GM19452 (cell line): ENCODE measurements at regions not wholly inside any gene's neighbourhood (a gene's known extent, or its start where the extent isn't known, plus 50 kb on each side); places are given as distances from the start of the nearest gene placed in this dataset.
"Not testable (repeated sequence)": the region's sequence is repeated elsewhere in the genome, so short reads cannot be mapped to it uniquely, and the experiment has no call there.

Experiments used
- ATAC-seq: cut with Tn5 transposase; IDR thresholded peaks from one replicate; pipeline ENCODE4 v1.9.1; 2021; ENCODE audit not compliant: unreplicated experiment

DNA sequence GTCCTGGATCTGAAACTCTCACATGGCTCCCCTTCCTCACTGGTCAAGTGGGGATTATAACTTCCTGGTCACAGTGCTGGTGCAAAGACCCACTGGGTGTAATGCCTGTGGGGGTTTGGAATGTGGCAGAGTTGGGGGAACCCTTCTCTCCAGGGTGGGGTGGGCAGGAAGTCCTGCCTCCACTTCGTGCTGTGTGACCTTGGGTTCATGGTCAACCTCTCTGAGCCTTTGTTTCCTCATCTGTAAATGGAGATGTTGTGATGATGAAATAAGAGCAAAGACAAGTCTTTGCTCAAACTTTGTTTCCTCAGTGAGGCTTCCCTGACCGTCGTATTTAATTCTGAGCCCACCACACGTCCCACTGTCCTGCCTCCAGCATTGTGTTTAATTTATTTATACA is 564.7 kb downstream of the PTPRU start:
- ATAC-seq, result no peak

DNA sequence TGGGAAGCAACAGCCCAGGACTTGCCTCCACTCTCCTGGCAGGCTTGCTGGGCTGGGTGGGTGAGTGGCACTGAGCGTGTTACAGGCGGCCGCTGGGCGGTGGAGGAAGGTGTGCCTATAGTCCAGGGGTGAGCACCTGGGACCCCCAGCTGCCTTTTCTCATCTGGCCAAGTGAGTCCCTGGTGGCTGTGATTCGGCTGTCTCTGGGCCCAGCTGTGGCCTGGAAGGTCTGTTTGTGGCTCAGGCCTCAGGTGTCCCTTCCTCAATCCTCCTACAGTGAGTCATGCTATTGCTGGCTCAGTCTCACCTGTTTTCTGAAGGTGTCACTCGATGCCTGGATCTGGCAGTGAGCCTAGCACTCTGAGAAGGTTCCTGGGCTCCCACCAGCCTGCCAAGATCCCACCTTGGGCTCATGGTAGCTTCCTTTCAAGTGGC is 564.2 kb downstream of the PTPRU start:
- no peak for ATAC-seq

DNA sequence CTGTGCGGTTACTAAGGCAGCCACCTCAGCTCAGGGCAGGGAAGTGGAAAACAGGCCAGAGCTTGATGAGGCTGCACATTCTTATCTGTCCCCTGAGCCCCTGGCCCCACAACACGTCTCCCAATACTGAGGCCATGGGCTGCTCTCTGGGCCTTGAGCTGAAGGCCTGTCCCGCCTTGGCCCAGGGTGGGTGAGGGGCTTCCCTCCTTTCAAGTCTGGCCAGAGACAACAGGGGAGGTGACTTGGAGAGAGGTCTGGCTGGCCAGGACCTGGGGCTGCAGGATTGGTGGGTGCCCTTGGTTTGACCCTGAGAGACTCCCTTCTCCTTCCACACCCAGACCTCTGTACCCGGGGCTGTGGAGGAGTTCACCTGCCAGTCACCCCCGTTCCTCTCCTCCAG is 563.8 kb downstream of the PTPRU start:
- ATAC-seq, result no peak

DNA sequence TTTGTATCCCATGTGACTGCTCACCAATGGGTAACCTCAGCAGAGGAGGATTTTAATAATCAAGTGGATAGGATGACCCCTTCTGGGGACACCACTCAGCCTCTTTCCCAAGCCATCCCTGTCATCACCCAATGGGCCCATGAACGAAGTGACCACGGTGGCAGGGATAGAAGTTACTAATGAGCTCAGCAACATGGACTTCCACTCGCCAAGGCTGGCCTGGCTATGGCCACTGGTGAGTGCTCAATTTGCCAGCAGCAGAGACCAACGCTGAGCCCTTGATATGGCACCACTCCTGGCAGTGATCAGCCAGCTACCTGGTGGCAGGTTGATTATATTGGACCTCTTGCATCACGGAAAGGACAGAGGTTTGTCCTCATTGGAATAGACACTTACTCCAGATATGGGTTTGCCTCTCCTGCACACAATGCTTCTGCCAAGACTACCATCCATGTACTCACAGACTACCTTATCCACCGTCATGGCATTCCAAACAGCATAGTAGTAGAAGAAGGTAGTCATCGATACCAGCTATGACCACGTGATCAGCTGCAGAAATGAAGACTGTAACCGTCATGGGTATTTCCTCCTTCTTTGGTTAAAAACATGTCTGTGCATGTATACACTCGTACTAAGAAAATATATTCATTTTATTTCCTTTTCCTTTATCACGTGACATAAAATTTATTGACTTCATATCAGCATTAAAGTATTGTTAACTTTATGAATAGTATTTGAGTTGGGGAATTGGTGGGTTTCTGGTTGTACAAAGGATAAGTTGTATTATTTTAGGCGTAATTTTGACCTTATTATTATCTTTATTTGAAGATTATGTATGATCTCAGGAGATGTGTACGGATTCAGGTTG is 562.6 kb downstream of the PTPRU start:
- ATAC-seq, result no peak

DNA sequence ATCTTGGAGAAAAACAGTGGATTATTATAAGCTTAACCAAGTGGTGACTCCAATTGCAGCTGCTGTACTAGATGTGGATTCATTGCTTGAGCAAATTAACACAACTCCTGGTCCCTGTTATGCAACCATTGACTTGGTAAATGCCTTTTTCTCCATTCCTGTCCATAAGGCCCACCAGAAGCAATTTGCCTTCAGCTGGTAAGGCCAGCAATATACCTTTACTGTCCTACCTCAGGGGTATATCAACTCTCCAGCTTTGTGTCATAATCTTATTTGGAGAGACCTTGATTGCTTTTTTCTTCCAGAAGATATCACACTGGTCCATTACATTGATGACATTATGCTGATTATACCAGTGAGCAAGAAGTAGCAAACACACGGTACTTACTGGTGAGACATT is 560.8 kb downstream of the PTPRU start:
- ATAC-seq, result not testable (repeated sequence)

DNA sequence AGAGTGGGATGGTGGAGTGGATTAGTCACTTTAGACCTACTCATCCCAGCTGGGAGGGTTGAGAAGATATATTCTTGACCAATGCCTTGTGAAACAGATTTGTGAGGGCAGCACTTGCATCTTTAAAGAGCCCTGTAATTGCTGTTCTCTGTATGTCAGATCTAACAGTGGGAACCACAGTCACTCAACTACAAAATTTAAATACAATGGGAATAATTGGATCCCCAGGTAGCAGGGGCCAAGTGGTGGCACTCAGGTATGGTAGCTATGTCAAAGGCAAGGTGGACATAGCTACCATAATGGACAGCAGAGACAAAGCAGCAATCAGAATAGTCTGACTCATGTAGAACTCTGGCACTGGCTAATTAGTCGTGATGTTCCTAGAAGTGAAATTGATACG is 559.6 kb downstream of the PTPRU start:
- not testable (repeated sequence) for ATAC-seq

DNA sequence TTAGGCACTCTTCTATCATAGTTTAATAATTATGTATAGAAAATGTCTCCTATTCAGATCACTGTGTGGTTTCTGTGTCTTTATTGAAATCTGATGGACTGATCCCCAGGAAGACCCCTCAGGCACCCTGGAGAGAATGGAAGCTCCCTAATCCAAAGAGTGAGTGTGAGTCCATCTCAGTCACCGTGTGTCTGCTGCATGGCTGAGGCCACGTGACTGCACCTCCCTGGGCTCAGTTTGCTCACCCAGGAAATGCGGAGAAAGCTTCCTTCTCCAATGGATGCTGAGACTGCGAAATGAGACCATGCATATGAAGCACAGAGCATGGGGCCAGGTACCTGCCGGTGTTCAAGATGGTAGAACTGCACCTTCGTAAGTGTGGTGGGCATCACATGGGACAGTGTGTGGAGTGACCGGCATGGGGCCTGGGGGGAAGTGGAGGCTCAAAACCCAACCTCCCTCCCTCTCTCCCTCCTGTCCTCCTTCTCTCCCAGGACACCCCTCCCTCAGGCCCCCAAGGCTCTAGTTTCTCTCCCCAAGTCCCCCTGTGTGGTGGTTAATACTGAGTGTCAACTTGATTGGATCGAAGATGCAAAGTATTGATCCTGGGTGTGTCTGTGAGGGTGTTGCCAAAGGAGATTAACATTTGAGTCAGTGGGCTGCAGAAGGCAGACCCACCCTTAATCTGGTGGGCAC is 557.5 kb downstream of the PTPRU start:
- no peak for ATAC-seq

DNA sequence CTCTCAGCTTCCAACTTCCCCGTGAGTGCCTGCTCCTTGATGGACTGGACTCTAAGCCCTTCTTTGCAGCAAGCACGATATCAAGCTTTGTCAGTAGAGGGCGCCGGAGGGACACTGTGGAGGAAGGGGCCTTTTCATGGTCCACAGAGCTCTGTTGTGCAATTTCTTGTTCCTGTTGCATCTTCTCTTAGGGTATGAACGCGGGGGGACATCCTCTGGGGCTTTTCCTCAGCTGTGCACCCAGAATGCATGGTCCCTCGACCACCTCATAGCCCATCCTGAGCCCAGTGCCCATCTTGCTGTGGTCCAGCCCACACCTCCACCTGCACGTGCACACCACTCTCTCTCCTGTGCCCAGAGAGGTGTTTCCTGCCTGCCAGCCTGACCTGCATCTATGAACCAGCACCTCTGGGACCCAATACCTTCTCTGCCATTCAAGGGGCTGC is 556.8 kb downstream of the PTPRU start:
- ATAC-seq, result no peak

DNA sequence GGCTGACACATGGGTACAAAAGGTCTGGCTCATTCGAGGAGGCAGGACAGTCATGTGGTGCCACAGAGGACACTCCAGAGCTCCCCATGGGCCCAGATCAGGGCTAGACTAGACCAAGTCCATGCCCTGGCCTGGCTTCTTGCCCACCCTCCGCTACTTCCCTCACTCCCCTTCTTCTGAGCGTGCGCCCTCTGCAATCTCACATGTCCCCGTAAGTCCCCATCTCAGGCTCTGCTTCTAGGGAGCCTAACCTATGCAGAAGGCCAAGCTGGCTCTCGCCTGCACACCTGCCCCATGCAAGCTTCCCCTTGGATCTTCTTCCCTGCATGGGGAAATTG is 553.6 kb downstream of the PTPRU start:
- ATAC-seq, result no peak

DNA sequence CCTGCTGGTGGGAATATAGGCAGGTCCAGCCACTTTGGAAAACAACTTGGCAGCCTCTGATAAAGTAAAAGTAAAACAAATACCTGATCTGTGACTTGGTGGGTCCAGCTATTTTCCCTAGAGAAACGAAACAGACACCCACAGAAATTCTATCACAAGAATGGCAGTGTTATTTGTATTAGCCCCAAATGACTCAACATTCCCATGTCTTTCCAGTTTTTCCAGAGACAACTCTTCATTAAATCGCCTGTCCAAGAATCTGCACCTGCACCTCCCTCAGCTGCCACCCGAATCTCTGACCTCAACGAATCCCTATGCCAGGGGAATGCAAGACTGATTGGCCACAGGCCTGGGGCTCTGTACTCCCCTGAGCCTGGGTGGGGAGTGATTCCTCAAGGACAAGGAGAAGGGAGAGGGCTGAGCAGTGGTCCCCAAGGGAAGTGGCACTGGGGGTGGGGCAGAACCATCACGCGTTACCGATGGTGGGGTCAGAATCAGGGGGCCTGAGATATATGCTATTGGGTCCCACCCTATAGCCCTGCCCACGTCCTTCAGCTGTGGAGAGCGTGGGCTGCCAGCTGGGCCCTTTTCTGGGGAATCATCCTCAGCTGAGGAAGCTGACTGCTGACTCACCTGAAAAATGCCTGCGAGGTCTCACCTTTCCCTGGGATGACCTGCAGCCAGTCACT is 553.0 kb downstream of the PTPRU start:
- no peak for ATAC-seq

DNA sequence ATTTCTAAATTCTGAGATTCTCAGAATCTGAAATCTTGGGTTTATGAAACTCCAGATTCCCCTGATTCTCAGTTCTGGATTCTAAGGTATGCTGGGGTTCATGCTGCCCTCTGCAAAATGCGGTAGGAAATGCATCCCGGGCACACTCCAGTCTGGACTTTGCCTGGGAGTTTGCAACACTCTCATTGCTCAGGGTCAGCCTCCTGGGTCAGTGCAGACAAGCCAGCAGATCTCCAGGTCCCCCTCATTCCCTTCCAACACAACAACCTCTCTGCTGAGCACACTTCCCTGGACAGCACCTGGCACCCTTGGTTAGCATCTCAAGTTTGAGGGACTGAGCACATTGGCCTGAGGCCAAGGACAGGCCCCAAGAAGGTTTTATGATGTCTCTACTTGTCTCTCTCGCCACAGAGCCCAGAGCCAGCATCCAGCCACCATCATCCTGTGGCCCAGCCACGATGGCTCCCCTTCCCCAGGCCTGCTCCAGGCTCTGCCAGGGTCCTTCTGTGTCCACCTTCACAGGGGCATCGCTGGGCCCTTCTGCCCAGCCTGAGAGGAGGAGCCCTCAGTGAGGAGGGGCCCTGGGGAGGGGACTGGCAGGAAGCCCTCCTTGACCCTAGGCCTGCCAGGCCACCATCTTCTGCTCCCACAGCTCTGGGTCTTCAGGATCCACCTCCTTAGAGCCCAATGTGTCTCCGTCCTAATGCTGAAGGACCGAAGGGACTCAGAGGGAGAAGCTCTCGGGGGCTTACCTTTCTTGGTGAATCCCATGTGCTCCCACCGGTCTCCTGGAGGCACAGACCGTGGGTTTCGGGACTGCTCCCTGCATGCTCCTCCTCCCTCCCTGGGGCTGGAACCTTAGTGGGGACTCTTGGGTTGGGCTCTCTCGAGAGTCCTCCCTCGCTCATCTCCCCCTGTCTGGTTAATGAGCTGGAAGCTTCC is 550.7 kb downstream of the PTPRU start:
- no peak for ATAC-seq

DNA sequence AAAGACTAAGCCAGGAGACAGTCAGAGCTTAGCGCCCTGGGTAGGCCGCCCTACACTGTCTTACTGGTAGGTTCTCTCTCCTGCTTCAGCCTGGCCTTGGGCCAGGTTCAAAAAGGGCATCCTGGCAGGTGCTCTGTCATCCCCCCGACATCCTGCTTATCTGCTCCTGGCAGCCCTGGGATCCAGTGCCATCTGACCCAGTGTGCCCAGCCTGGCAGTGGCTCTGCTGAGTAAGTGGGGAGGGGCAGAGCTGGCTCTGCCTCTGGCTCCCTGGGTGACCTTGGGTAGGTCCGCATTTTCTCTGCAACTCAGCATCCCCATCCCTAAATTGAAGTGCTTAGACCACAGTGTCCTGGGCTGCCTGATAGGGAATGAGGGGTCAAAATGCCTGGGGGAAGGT is 549.9 kb downstream of the PTPRU start:
- no peak for ATAC-seq

DNA sequence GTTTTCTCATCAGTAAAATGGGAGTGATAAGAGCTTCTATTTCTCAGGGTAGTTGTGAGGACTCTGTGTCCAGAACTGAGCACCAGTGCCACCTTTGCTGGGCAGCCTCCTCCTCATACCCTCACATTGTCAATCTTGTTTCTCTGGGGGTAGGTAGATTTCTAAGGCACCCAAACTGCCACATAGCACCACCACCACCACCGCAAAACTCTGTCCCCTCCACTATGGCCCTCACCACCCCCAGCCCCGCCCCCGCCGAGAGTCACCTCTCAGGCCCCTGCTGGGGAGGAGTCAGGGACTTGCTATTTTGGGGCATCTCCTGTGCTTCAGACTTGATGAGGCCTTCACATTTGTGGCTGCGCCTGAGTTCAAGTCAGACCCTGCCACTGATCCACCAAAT is 549.2 kb downstream of the PTPRU start:
- ATAC-seq, result no peak

DNA sequence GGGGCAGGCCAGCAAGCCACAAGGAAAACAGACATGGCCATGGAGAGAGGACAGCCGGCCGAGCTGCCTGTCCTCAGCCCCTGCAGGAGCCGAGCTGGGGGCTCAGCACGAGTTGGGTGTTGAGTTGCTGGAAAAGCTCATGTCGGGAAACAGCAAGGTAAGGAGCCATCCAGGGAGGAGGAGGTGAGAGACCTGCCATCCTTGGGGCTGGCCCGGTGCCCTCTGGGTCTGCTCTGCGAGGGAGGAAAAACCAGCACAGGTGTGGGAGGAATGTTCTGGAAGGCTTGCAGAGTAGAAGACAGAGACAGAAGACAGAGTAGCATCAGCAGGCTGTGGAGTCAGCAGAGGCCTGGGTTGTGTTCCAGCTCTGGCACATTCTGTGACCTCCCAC is 548.8 kb downstream of the PTPRU start:
- ATAC-seq, result no peak

DNA sequence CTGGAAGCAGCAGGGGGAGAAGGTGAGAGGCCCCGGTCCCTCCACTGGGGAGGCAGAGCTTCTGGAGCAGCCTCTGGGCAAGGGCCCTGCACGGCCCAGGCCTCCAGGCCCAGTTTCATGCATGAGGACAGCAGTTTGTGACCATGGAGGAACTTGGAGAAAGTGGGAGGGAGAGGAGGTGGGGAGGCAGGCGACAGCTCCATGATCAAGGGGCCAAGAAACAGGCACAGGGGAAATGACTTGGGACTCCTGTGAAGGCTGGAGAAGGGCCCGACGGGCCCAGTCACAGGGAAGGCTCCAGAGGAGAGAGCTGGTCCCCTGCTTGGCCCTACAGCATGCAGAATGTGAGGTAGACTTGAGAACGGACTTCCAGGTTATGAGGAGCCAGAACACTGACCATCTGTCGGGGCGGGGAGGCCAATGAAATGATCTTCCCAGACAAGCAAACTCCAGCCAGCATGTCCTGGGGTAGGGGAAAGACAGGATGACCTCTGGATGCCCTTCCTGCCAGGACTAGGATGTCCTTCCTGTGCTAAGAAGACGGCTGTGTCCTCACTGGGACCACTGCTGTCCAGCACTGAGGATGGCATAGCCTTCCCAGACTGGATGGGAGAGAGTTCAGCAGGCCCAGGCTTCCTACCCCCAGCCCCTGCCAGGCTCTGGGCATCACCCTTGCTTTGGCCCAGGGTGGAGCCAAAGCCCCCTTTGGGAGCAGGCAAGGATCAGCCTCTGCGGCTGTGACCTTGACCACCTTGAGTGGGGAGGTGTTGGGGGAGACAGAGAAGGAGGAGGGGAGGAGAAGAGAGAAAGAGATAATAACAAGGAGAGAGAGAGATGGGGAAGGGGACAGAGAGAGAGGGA is 548.2 kb downstream of the PTPRU start:
- ATAC-seq, result no peak

DNA sequence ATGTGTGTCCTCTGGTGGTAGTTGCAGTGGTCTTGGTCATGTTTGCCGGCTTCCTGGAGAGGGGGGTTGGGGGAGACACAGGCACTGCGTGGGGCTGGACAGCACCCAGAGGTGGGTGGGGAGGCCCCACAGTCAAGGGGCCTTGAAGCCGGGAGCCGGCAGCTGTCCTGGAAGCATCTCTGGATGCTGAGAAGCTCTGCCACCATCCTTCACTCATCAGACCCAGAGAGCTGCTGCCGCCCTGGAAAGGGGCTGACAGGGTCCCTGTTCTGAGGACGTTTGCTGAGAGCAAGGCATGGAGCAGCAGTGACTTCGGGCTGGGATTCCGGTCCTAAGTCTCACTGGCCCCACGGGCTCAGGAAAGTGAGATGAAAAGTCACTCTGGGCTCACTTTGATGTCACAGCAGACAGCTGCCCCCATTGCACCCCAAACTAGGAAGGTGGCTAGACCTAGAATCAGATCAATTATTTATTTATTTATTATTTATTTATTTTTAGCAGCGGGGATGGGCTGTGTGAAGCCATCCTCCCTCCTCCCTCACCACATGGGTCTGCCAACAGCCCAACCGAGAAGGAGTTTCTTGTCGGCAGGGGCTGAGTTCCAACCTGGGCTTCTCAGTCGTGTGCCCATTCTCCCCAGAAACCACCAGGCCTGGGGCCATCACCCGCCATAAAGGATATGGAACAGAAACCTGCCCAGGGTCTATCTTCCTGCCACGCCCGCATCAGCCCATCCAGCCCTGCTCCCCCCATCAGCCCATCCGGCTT is 547.4 kb downstream of the PTPRU start:
- ATAC-seq, result no peak

DNA sequence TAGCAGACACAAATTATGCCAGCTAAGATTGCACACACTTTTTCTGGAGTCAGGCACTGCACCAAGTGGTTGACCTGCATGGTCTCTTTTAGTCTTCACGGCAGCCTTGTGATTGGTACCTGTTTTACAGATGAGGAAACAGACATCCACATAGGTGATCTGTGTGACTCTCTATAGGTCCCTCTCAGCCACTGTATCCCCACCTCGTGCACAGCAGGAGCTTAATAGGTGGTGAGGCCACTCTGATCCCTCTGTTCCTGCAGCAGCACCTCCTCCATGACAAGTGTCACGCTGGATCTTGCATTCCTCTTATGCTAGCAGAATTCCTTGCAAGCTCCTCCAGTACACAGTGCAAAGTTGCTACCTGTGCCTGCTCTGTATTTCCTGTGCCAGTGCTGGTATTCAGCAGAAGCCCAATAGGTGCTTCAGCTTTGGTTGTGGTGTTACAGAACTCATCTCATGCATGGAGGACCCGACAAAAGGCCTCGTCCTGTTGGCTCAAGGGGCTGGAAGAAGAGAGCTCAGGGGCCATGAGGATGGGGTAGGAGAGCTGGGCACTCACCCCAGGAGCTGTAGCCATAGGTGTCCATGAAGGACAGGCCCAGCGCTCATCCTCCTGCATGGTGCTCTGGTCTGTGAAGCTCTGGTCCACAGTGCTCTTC is 546.7 kb downstream of the PTPRU start:
- no peak for ATAC-seq

DNA sequence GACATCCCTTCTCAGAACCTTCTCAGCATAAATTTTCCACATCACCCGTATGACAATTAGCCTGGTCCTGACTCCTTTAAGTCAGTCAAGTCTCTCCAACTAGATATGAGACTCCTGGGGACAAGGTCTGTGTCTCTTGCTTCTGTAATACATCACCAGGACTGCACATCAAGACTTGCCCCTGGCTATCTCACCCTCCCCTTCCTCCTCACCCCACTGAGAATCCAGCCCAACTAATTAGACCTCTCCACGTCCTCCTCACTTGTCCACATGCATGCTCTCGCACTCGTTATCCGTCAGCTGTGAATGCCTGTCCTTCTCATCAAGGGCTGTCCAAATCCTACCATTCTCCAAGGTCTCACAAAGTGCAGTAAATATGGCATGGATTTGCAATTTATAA is 542.8 kb downstream of the PTPRU start:
- ATAC-seq, result no peak

DNA sequence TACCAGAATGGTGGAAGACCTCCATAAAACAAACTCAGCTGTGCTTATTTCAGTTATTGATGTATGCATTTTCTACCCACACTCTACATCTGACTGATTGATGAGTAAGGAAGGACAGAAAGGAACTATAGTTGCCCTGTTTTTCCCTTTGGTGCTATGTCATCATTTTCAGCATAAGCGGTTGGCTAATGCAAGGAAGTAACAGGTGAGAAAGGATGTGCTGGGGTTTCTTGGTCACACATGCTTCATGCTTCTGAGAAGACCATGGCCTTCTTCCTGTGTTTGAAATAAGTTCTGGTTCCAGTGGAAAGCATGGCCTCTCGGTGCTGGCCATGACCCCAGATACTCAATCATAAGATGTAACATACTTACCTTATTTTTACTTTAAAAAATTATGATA is 541.2 kb downstream of the PTPRU start:
- ATAC-seq, result no peak
